Spinal cord (tissue), 9 donors: ENCODE measurements at regions not wholly inside any gene's neighbourhood (a gene's known extent, or its start where the extent isn't known, plus 50 kb on each side); places are given as distances from the start of the nearest gene placed in this dataset.
"Not testable (repeated sequence)": the region's sequence is repeated elsewhere in the genome, so short reads cannot be mapped to it uniquely, and the experiment has no call there.

Experiments used
- DNase-seq, 6 donors: peaks; one replicate each; pipeline versions ENCODE4 v3.0.0 to v3.0.0-alpha.2; 2013 to 2015; ENCODE audit warnings: low spot score in 6 of 6, low read depth in 4 of 6
- H3K27ac ChIP-seq: one replicate; pipeline ENCODE4 v1.5.1; 2013; ENCODE audit warnings: low read depth, low read length, control low read depth
- H3K27me3 ChIP-seq: one replicate; pipeline ENCODE4 v1.6.1; 2013; ENCODE audit warnings: low read length; ENCODE audit not compliant: control insufficient read depth, insufficient read depth
- H3K36me3 ChIP-seq: one replicate; pipeline ENCODE4 v1.6.1; 2013; ENCODE audit warnings: low read length; ENCODE audit not compliant: control insufficient read depth, insufficient read depth
- H3K4me1 ChIP-seq: one replicate; pipeline ENCODE4 v1.6.1; 2013; ENCODE audit warnings: low read length; ENCODE audit not compliant: control insufficient read depth, insufficient read depth
- H3K4me3 ChIP-seq: one replicate; pipeline ENCODE4 v1.5.1; 2013; ENCODE audit warnings: low read depth, low read length, control low read depth
- H3K9me3 ChIP-seq: one replicate; pipeline ENCODE4 v1.6.1; 2013; ENCODE audit warnings: low read length; ENCODE audit not compliant: control insufficient read depth, insufficient read depth
- WGBS: methylation state at CpG from one replicate; pipeline ENCODE4 v1.1.5; 2013; ENCODE audit warnings: missing lambda C conversion rate; ENCODE audit not compliant: insufficient coverage; 5-methylcytosine and 5-hydroxymethylcytosine counted together
- donor health status: healthy.

DNA sequence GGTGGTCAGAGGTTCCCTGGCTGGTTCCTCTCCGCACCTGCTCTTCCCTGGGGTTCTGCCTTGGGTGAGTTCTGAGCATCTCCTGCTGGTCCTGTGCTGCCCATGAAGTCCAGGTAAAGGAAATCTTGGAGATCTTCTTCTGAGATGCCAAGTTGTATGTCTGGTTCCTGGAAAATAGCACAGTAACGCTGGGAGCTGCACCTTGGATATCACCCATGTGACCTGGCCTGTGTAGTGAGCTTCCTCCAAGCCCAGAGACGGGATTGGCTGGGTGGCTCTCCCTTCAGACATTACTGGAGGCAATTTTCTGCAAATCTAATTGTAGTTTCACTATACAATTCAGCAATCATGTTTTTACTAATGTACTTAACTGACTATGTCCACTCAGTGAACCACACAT, 1281.1 kb downstream of the TMEM121 start:
- 34% methylated on average over 3 of the region's 3 CpGs for WGBS
- H3K9me3 ChIP-seq, result peaks cover 3% of the 10 kb centered on the region
- no peaks in the 10 kb centered on the region for H3K4me1 ChIP-seq
- no peaks in the 10 kb centered on the region for H3K27me3 ChIP-seq
- no peak for DNase-seq
- H3K4me3 ChIP-seq, result no peak overlapping the region
- no peak overlapping the region for H3K27ac ChIP-seq
- H3K36me3 ChIP-seq, result no peaks in the 10 kb centered on the region

DNA sequence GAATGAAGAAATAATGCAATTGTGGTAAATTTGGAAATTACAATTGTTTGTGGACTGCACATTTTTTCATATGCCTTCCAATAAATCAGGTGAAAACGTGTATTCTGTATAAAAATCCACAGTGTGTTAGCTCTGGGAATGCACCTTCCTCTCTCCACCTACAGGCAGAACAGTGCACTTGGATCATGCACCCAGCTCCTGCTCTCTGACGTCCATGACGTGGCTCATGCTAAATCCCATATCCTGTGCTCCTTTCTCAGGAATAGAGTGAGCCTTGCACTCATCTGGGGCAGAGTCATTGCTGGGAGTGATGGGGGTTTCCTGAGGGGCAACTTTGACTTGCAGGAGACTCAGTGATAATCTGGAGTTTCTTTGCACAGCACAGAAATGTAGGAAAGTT, 1282.1 kb downstream of the TMEM121 start:
- no peak overlapping the region for H3K4me3 ChIP-seq
- DNase-seq, result no peak
- no peaks in the 10 kb centered on the region for H3K4me1 ChIP-seq
- 25% methylated on average over 2 of the region's 3 CpGs for WGBS
- no peaks in the 10 kb centered on the region for H3K27me3 ChIP-seq
- H3K9me3 ChIP-seq, result peaks cover 3% of the 10 kb centered on the region
- H3K36me3 ChIP-seq, result no peaks in the 10 kb centered on the region
- H3K27ac ChIP-seq, result no peak overlapping the region

DNA sequence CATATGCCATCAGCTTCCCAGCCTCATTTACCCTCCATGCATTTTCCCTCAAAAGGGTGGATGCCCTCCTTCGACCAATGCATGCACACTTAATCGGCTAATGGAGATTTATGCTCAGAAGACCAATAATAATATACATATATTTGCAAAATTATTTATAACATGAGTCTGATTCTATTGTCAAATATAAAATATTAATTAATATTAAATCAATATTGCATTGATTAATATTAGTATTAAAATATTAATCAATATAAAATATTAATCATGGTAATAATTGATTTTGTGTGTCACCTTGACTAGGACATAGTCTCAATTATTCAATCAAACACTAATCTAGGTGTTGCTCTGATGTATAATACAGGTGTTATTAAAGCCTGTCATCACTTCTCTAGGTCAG, 1282.5 kb downstream of the TMEM121 start:
- H3K36me3 ChIP-seq, result no peaks in the 10 kb centered on the region
- WGBS, result no CpG with 5 or more reads among the region's 2 CpGs
- H3K4me1 ChIP-seq, result no peaks in the 10 kb centered on the region
- no peak for DNase-seq
- H3K27me3 ChIP-seq, result no peaks in the 10 kb centered on the region
- H3K9me3 ChIP-seq, result peaks cover 3% of the 10 kb centered on the region
- H3K27ac ChIP-seq, result no peak overlapping the region
- H3K4me3 ChIP-seq, result no peak overlapping the region

DNA sequence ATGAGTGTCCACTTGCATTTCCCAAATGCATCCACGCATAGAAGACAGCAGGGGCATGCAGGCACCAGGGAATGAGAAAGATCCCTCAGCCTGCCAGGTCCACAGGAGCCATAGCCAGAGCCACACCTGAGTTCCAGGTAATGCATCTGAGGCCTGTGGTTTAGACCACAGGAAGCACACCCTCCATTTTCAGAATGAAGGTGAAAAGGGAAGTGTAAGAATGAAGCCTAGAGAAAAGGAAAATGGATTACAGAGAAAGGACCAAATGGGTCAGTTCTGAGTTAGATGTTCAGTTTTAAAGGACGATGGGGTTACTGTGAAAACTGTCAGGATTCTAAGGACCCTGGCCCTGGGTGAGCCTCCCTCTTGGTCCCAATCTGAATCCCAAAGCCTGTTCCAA, 1283.2 kb downstream of the TMEM121 start:
- DNase-seq, result no peak
- Histone ChIP-seq H3K36me3 (no peaks in the 10 kb centered on the region), H3K9me3 (peaks cover 5% of the 10 kb centered on the region), H3K27me3 (no peaks in the 10 kb centered on the region), H3K27ac (no peak overlapping the region), H3K4me3 (no peak overlapping the region), H3K4me1 (no peaks in the 10 kb centered on the region)
- 75% methylated on average over 1 of the region's 2 CpGs for WGBS

DNA sequence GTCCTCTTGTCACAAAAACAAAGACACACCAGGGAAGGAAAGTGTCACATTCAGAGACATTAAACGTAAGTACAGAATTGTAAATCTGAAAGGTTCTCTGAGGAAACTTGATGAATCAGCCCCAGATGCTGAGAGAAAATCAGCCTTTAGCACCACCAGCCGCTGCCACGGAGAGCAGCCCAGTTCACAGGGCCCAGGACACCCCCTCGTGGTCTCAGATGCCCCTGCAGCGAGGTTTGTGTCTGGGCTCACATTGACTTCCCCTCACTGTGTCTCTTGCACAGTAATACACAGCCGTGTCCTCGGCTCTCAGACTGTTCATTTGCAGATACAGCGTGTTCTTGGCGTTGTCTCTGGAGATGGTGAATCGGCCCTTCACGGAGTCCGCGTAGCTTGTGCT, 1283.8 kb downstream of the TMEM121 start:
- H3K4me1 ChIP-seq, H3K27me3 ChIP-seq, H3K4me3 ChIP-seq, H3K9me3 ChIP-seq, H3K36me3 ChIP-seq, H3K27ac ChIP-seq, DNase-seq: not testable (repeated sequence)
- WGBS, result 63% methylated on average over 6 of the region's 13 CpGs

DNA sequence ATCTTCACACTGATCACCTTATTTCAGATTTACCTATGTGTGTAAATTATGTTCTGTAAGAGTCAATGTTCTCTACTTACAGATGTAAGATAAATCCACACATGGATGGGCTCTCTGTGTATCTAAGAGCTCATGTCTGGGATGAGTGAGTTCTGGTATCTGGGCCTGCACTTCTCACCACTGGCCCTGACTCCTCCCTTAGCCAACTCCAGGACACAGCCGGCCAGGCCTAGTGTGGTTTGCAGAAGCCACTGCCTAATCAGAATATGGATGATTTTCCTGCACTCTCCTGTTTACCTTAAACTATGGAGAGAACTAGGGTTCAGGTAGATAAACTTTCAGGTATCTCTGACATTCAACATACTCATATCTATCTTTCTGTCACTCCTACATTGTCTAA, 1284.8 kb downstream of the TMEM121 start:
- Histone ChIP-seq H3K27ac (no peak overlapping the region), H3K27me3 (no peaks in the 10 kb centered on the region), H3K4me3 (no peak overlapping the region), H3K9me3 (peaks cover 7% of the 10 kb centered on the region), H3K4me1 (no peaks in the 10 kb centered on the region), H3K36me3 (no peaks in the 10 kb centered on the region)
- no CpG with 5 or more reads among the region's 1 CpG for WGBS
- DNase-seq, result no peak

DNA sequence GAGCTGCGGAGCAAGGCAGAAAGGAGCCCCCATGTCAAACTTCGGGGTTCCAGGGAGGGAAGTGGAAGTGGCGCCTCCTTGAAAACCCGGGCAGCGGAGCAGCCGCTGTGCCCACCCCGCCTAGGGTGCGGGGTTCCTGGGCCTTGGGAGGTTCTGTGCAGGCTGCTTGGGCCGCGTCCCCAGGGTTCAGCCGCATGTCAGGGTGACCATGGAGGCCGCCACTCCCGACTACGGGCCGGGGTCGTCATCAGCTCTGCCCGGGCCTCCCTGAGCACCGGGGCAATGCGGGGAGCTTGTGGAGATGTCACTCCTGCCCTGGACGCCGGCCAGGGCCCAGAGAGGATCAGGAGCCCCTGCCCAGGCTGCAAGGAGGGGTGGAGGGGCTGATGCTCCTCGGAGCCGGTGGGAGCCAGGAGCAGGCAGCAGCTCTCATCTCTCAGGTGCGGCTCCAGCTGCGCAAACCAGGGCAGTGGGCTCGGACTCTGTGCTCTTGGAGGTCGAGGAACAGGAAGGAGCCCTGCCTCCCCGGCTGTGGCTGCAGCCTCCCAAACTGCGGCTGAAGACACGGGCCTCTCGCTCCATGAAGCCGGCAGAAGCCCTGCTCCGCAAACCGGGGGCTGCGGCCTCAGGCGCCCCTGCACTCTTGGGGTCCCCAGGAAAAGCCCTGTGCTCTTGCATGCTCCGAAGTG, 1286.5 kb downstream of the TMEM121 start:
- Histone ChIP-seq H3K27me3 (no peaks in the 10 kb centered on the region), H3K4me1 (no peaks in the 10 kb centered on the region), H3K9me3 (peaks cover 6% of the 10 kb centered on the region), H3K36me3 (no peaks in the 10 kb centered on the region), H3K4me3 (no peak overlapping the region), H3K27ac (no peak overlapping the region)
- 78% methylated on average over 37 of the region's 37 CpGs for WGBS
- no peak for DNase-seq

DNA sequence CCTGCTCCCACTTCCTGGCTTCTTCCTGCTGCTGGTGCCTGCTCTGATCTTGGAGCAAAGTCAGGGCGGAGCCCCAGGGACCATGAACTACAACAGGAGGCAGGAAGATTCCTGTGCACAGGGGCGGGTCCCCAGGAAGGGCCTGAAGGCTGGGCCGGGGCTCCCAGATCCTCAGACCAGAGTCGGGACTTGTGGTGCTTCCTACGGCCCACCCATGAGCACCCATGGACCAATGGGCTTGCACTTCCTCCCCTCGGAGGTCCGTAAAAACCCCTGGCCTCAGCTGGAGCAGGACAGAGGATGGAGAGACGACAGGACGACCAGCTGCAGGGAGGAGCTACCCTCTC, 1287.1 kb downstream of the TMEM121 start:
- no peak for DNase-seq
- peaks cover 6% of the 10 kb centered on the region for H3K9me3 ChIP-seq
- 64% methylated on average over 9 of the region's 9 CpGs for WGBS

DNA sequence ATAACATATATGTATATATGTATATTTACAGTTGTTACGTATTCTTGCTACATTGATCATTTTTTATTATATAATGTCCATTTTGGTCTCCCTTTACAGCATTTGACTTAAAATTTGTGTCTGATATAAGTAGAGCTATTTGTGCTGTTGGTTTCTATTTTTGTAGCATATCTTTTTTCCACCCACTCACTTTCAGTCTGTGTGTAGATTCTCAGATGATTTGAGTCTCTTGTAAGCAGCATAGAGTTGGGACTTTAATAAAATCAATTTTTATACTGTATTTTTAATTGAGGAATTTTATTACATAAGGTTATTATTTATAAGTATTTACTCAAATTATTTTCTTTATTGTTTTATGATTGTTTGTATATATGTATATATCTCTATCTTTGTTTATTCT, 1293.7 kb downstream of the TMEM121 start:
- Histone ChIP-seq H3K4me1 (no peaks in the 10 kb centered on the region), H3K27ac (no peak overlapping the region), H3K27me3 (no peaks in the 10 kb centered on the region), H3K36me3 (no peaks in the 10 kb centered on the region), H3K9me3 (peaks cover 2% of the 10 kb centered on the region), H3K4me3 (no peak overlapping the region)
- DNase-seq, result no peak
- no CpG with 5 or more reads among the region's 1 CpG for WGBS

More for the DNA sequence above, 1287.1 kb downstream of the TMEM121 start:
- no peaks in the 10 kb centered on the region for H3K36me3 ChIP-seq
- no peak overlapping the region for H3K4me3 ChIP-seq
- H3K4me1 ChIP-seq, result no peaks in the 10 kb centered on the region
- no peaks in the 10 kb centered on the region for H3K27me3 ChIP-seq
- no peak overlapping the region for H3K27ac ChIP-seq

DNA sequence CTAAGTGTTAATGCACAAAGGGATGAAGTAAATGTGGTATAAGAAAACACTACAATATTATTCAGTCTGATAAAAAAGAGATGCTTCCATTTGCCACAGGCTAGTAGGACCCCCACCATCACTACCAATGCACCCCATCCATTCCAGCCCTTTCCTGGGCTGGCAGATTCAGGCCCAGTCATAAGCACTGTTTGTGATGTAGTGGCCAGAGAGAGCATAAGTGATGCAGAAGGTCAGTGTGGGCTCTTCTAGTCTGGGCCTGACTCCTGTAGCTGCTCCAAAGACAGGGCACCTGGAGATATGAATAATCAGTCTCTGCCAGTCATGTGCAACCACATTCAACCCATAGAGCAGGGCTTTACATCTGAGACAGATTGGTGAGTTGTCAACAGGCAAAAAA, 1294.7 kb downstream of the TMEM121 start:
- H3K36me3 ChIP-seq, result no peaks in the 10 kb centered on the region
- no peak for DNase-seq
- no peaks in the 10 kb centered on the region for H3K27me3 ChIP-seq
- peaks cover 2% of the 10 kb centered on the region for H3K9me3 ChIP-seq
- H3K27ac ChIP-seq, result no peak overlapping the region
- H3K4me1 ChIP-seq, result no peaks in the 10 kb centered on the region
- H3K4me3 ChIP-seq, result no peak overlapping the region
